Naive thymus-derived CD8-positive, alpha-beta T cell (primary cell): ENCODE measurements at regions not wholly inside any gene's neighbourhood (a gene's known extent, or its start where the extent isn't known, plus 50 kb on each side); places are given as distances from the start of the nearest gene placed in this dataset.
A peak's percentile ranks its signal among the peaks of the same experiment; 100 is the strongest.

Experiments
- ATAC-seq, 2 donors: fragments of 150-1000 bp; cut with Tn5 transposase in 1 of 2; sonication (Bioruptor Pico), chemical (Tn5 transposase) in 1 of 2; 1 replicate in 1 of 2; 2 replicates in 1 of 2; pipeline ENCODE4 v1.10.0; 2021; ENCODE audit warnings: mild to moderate bottlenecking in 2 of 2, moderate library complexity in 2 of 2
- POLR2A ChIA-PET: fragments of 350-600 bp; sonication (Branson Sonifier 250); formaldehyde crosslinking; loops from one replicate; lab custom pipeline; 2021; ENCODE audit warnings: antibody characterized with exemption; lab: Charles Lee
- DNase-seq, 10 donors: peaks; one replicate each; pipeline versions ENCODE4 v3.0.0 to v3.0.0-alpha.2; 2020 to 2022
- H3K27ac Mint-ChIP-seq, 10 donors: one replicate each; pipeline ENCODE4 v1.8.0; 2020 to 2022; ENCODE audit warnings: mild to moderate bottlenecking in 10 of 10, mixed read lengths in 10 of 10, moderate library complexity in 4 of 10, inconsistent platforms in 1 of 10
- H3K27me3 Mint-ChIP-seq, 5 donors: one replicate each; pipeline ENCODE4 v1.8.0; 2021 to 2022; ENCODE audit warnings: mixed read lengths in 5 of 5
- H3K36me3 Mint-ChIP-seq, 3 donors: one replicate each; pipeline ENCODE4 v1.8.0; 2020 to 2022; ENCODE audit warnings: mixed read lengths in 3 of 3, mild to moderate bottlenecking in 2 of 3, inconsistent platforms in 1 of 3
- H3K4me1 Mint-ChIP-seq, 4 donors: one replicate each; pipeline ENCODE4 v1.8.0; 2021 to 2022; ENCODE audit warnings: mixed read lengths in 4 of 4
- H3K4me3 Mint-ChIP-seq, 10 donors: one replicate each; pipeline ENCODE4 v1.8.0; 2020 to 2022; ENCODE audit warnings: mild to moderate bottlenecking in 10 of 10, mixed read lengths in 10 of 10, moderate library complexity in 6 of 10, inconsistent platforms in 1 of 10
- H3K9me3 Mint-ChIP-seq, 9 donors: one replicate each; pipeline ENCODE4 v1.8.0; 2020 to 2022; ENCODE audit warnings: mixed read lengths in 9 of 9, mild to moderate bottlenecking in 3 of 9, inconsistent platforms in 1 of 9, moderate library complexity in 1 of 9

DNA sequence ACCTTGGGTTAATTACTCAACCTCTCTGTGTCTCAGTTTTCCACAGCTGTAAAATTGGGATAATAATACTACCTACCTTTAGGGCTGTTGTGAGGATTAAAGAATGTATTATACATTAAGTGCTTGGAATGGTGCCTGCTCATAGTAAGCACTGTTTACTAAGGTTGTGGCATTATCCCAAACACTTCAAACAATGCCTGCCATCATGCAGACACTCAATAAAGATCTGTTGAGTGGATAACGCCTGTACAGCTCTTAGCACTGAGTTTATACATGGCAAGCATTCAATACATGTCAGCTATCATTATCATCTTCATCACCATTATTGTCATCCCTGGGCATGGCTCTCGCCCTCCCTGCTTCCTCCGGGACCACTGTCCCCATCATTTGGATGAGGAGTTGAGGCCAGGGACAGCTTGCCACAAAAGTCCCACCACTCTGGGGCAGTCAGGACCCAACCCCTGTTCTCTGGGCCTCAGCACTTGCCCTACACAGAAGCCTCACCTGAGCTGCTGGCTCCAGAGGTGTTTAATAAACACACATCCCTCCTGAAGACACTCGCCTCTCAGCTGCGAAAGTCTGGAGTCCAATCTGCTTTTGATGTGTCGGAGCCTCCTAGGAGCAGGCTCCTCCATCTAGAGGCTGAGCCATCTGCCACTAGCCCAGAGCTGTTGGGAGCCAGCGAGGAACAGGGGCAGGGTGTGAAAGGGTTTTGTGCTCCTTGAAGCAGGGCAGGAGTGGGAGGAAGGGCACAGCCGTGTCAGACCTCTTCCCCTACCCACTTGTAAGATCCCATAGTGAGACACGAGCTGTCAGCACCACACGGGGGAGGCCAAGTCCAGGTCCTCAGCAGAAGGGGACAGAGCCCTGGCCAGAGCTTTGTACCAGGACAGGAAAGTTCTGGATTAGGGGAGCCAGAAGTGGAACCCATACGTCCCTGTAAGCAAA lies 80.9 kb upstream of the ZC3H12A start:
- POLR2A ChIA-PET: no interaction called here
- Mint-ChIP-seq H3K4me1 (peaks cover 0 to 5% (median 0%) of the 10 kb centered on the region in 4 donors), H3K36me3 (no peaks in the 10 kb centered on the region), H3K9me3 (peaks cover 0 to 3% (median 0%) of the 10 kb centered on the region in 9 donors), H3K4me3 (no peak overlapping the region), H3K27ac (peak overlapping the region in 1 of 10 donors; percentile 29), H3K27me3 (peaks cover 17 to 72% (median 33%) of the 10 kb centered on the region in 5 donors)
- no peak for DNase-seq
- ATAC-seq: no peak

DNA sequence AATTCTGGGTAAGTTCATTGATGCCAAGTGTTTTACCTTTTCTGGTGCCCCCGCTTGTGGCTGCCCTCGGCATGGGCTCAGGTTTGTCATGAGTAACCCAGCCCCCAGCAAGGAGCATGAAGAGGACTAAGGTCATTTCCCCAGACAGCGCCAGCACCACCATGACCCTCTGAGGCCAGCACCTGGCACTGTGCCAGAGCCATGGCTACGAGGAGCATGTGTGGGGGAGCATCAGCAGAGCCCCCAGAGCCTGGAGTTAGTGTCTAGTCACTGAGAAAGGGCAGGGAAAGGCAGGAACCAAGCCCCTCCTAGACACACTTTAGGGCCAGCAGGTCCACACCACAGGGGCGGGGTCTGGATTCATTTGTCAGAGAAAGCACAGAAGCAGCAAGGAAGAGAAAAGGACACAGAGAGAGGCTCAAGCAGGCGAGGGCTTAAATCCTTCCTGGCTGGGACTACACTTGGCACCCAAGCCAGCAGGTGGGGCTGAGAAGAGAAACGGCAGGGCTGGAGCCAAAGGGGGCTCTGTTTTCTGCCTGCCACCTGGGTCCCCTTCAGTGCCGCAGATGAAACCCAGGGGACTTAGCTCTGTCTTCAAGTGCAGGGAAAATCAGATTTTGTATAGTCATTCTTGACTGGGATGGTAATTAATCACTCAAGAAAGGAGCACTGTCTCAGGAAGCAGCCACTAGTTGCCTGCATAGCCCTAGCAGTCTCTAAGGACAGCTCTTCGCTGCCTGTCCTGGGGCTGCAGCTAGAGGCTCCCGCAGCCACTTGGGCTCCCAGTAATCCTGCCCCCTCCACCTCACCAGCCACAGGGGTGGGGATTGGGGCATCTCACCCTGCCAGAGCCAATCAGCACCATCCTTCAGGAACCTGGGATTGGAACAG lies 79.6 kb upstream of the ZC3H12A start:
- Mint-ChIP-seq H3K27ac (no peak overlapping the region), H3K27me3 (peaks cover 17 to 66% (median 33%) of the 10 kb centered on the region in 5 donors), H3K9me3 (peaks cover 0 to 3% (median 0%) of the 10 kb centered on the region in 9 donors), H3K4me3 (no peak overlapping the region), H3K4me1 (peaks cover 0 to 5% (median 0%) of the 10 kb centered on the region in 4 donors), H3K36me3 (no peaks in the 10 kb centered on the region)
- ATAC-seq: no peak
- DNase-seq: no peak
- POLR2A ChIA-PET: no interaction called here

GRCh38 chr1:37398096-37398495 lies 76.3 kb upstream of the ZC3H12A start:
- Mint-ChIP-seq H3K36me3 (no peaks in the 10 kb centered on the region), H3K27ac (no peak overlapping the region), H3K9me3 (peaks cover 0 to 3% (median 0%) of the 10 kb centered on the region in 9 donors), H3K4me1 (peaks cover 0 to 5% (median 0%) of the 10 kb centered on the region in 4 donors), H3K27me3 (peaks cover 12 to 45% (median 29%) of the 10 kb centered on the region in 5 donors), H3K4me3 (no peak overlapping the region)
- no peak for ATAC-seq
- POLR2A ChIA-PET: no interaction called here
- DNase-seq: no peak

DNA sequence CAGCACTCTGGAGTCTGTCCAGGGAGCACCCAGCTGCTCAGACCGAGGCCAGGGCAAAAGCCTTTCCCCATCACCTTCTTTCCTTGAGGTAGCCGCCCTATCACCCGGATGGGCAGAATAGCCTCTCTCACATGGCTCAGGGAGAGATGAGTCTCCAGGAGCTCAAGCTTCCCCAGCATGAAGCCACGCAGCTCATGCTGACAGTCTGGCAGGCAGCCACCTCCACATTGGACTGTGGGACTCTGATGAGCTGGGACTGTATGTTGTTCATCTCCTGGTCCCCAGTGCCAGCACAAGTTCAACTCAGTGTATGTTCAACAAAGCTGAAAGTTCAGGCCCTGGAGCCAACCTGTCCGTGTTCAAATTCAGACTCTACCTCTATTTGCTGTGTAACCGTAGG lies 75.2 kb upstream of the ZC3H12A start:
- H3K9me3 Mint-ChIP-seq: peaks cover 0 to 3% (median 0%) of the 10 kb centered on the region in 9 donors
- no peak overlapping the region for H3K27ac Mint-ChIP-seq
- DNase-seq (no peak), ATAC-seq (no peak)
- H3K27me3 Mint-ChIP-seq: peaks cover 12 to 35% (median 21%) of the 10 kb centered on the region in 5 donors
- peaks cover 0 to 5% (median 0%) of the 10 kb centered on the region in 4 donors for H3K4me1 Mint-ChIP-seq
- H3K4me3 Mint-ChIP-seq: no peak overlapping the region
- POLR2A ChIA-PET: no interaction called here
- H3K36me3 Mint-ChIP-seq: no peaks in the 10 kb centered on the region

DNA sequence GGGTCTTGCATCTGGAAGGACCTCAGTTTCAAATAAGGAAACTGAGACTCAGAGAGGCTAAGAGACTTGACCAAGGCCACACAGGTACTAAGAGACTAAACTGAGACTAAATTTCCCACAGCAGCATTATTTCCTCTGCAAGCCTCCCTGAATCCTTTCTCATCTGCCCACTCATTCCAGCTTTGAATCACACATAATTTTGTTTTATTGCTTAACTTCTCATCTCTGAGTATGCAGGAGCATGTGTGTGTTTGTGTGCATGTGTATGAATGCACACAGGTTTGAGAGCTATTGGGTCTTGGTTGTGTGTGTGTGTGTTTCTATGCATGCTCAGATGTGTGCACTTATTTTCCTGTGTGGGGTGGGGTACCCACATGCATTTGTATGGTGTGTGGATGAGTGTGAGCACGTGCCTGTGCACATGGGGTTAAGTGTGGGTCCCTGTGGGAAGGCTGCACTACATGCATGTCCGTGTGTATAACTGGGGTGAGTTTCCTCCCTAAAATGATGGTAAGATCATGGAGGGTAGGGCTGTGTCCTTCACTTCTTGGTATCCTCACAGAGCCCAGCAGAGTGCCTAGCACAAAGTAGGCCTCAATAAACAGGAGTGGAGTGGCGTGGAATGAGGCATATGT lies 74.4 kb upstream of the ZC3H12A start:
- Mint-ChIP-seq H3K36me3 (no peaks in the 10 kb centered on the region), H3K27ac (no peak overlapping the region), H3K27me3 (peaks cover 12 to 28% (median 17%) of the 10 kb centered on the region in 5 donors), H3K4me3 (no peak overlapping the region), H3K9me3 (no peaks in the 10 kb centered on the region), H3K4me1 (peaks cover 0 to 5% (median 0%) of the 10 kb centered on the region in 4 donors)
- DNase-seq (no peak), ATAC-seq (no peak)
- POLR2A ChIA-PET: no interaction called here

DNA sequence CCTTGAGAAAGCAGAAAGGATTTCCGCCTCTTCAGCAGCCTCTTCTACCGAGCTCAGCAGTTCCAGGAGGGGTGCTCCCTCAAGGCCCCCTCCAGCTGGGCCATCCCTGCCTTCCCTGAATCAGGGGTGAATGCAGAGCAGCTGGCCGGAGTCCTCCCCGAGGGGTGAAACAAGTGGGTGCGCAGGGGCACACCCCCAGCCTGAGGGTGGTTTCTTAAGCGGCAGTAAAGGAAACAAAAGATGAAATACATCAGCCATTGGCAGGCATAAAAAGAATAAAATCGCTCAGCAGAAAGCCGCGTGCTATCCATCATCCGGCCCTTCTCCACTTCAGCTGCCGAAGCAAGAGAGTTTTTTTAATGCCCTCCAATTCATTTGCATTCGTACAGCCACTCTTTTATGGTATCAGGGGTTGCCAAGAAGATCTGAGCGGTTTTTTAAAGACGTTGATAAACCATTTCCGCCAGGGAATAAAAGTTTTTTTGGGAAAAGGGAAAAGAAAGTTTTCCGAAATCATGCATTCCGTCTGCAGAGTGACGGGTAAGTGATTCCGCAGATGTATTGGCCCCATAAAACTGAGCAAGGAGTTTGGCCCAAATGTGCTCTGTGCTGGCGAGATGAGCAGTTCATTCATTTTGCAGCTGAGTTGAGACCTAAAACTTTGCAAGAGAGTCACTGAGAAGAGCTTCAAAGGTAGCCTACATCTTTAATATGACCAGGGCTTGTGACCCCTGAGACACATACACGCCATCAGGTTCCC lies 73.7 kb upstream of the ZC3H12A start:
- POLR2A ChIA-PET: no interaction called here
- Mint-ChIP-seq H3K27ac (no peak overlapping the region), H3K36me3 (no peaks in the 10 kb centered on the region), H3K9me3 (no peaks in the 10 kb centered on the region), H3K27me3 (peaks cover 10 to 29% (median 17%) of the 10 kb centered on the region in 5 donors), H3K4me3 (no peak overlapping the region), H3K4me1 (peaks cover 0 to 5% (median 0%) of the 10 kb centered on the region in 4 donors)
- ATAC-seq (no peak), DNase-seq (no peak)

DNA sequence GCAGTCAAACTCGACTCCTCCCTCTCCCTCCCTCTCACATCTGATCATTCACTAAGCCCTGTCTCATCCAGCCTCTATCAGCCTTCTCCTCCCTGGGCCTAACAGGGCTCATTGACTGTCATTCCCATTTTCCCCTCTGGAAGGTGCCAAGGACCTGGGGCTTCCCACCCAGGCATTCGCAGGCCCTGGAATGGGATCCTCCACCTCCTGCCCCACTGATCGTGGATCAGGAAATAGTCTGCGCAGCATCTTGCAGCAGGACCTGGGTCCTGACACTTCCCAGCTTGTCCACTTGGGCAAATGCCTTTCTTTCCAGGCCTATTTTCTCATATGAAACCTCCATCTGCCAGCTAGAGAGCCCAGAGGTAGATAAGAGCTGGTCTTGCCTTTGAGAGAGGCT lies 71.2 kb upstream of the ZC3H12A start:
- no peak overlapping the region for H3K4me3 Mint-ChIP-seq

GRCh38 chr1:37404711-37405110 lies 69.7 kb upstream of the ZC3H12A start:
- DNase-seq: no peak
- Mint-ChIP-seq H3K36me3 (no peaks in the 10 kb centered on the region), H3K4me1 (no peaks in the 10 kb centered on the region), H3K27me3 (peaks cover 0 to 11% (median 3%) of the 10 kb centered on the region in 5 donors), H3K9me3 (no peaks in the 10 kb centered on the region), H3K27ac (no peak overlapping the region), H3K4me3 (no peak overlapping the region)
- no peak for ATAC-seq
- POLR2A ChIA-PET: no interaction called here

More for the DNA sequence above, 71.2 kb upstream of the ZC3H12A start:
- DNase-seq (no peak), ATAC-seq (no peak)
- H3K4me1 Mint-ChIP-seq: no peaks in the 10 kb centered on the region
- POLR2A ChIA-PET: no interaction called here
- H3K27ac Mint-ChIP-seq: no peak overlapping the region
- no peaks in the 10 kb centered on the region for H3K9me3 Mint-ChIP-seq
- H3K36me3 Mint-ChIP-seq: no peaks in the 10 kb centered on the region
- H3K27me3 Mint-ChIP-seq: peaks cover 0 to 11% (median 4%) of the 10 kb centered on the region in 5 donors

GRCh38 chr1:37410105-37410504 lies 64.3 kb upstream of the ZC3H12A start:
- Mint-ChIP-seq H3K36me3 (peaks cover 0 to 1% (median 0%) of the 10 kb centered on the region in 3 donors), H3K4me1 (peaks cover 0 to 1% (median 0%) of the 10 kb centered on the region in 4 donors), H3K4me3 (no peak overlapping the region), H3K9me3 (peaks cover 0 to 6% (median under 1%) of the 10 kb centered on the region in 9 donors), H3K27me3 (peaks cover 6 to 16% (median 9%) of the 10 kb centered on the region in 5 donors), H3K27ac (peak overlapping the region in 1 of 10 donors; percentile 7)
- POLR2A ChIA-PET: no interaction called here
- no peak for ATAC-seq
- no peak for DNase-seq

- H3K4me3 Mint-ChIP-seq: no peak overlapping the region
- H3K9me3 Mint-ChIP-seq: peaks cover 0 to 11% (median 7%) of the 10 kb centered on the region in 9 donors
- ATAC-seq (no peak), DNase-seq (no peak)
- peaks cover 0 to 1% (median 0%) of the 10 kb centered on the region in 4 donors for H3K4me1 Mint-ChIP-seq
- H3K27ac Mint-ChIP-seq: no peak overlapping the region
- peaks cover 8 to 19% (median 9%) of the 10 kb centered on the region in 5 donors for H3K27me3 Mint-ChIP-seq
- POLR2A ChIA-PET: no interaction called here
- peaks cover 0 to 5% (median 5%) of the 10 kb centered on the region in 3 donors for H3K36me3 Mint-ChIP-seq
Measured at GRCh38 chr1:37410815-37411214, 63.6 kb upstream of the ZC3H12A start.

GRCh38 chr1:37415611-37416244 lies 58.7 kb upstream of the ZC3H12A start:
- H3K27me3 Mint-ChIP-seq: peaks cover 5 to 13% (median 7%) of the 10 kb centered on the region in 5 donors
- H3K27ac Mint-ChIP-seq: no peak overlapping the region
- peaks cover 0 to 17% (median 8%) of the 10 kb centered on the region in 9 donors for H3K9me3 Mint-ChIP-seq
- DNase-seq: no peak
- H3K4me3 Mint-ChIP-seq: peak overlapping the region in 1 of 10 donors; percentile 4
- ATAC-seq: no peak
- H3K36me3 Mint-ChIP-seq: peaks cover 0 to 6% (median 5%) of the 10 kb centered on the region in 3 donors
- peaks cover 0 to 1% (median 0%) of the 10 kb centered on the region in 4 donors for H3K4me1 Mint-ChIP-seq
- POLR2A ChIA-PET: no interaction called here
